NT2/D1 (cell line): ENCODE measurements at regions not wholly inside any gene's neighbourhood (a gene's known extent, or its start where the extent isn't known, plus 50 kb on each side); places are given as distances from the start of the nearest gene placed in this dataset.

Source experiments
- SUZ12 ChIP-seq: IDR thresholded peaks from 2 replicates; pipeline ENCODE4 v1.6.1; 2011; ENCODE audit not compliant: insufficient read length, insufficient read depth; ENCODE audit errors: extremely low read depth
- YY1 ChIP-seq: IDR thresholded peaks from 2 replicates; pipeline ENCODE4 v1.6.1; 2011; ENCODE audit not compliant: insufficient read length, insufficient read depth
- ZNF274 ChIP-seq: IDR thresholded peaks from 2 replicates; pipeline ENCODE4 v1.6.1; 2011; ENCODE audit warnings: mild to moderate bottlenecking, low read depth, low read length

DNA sequence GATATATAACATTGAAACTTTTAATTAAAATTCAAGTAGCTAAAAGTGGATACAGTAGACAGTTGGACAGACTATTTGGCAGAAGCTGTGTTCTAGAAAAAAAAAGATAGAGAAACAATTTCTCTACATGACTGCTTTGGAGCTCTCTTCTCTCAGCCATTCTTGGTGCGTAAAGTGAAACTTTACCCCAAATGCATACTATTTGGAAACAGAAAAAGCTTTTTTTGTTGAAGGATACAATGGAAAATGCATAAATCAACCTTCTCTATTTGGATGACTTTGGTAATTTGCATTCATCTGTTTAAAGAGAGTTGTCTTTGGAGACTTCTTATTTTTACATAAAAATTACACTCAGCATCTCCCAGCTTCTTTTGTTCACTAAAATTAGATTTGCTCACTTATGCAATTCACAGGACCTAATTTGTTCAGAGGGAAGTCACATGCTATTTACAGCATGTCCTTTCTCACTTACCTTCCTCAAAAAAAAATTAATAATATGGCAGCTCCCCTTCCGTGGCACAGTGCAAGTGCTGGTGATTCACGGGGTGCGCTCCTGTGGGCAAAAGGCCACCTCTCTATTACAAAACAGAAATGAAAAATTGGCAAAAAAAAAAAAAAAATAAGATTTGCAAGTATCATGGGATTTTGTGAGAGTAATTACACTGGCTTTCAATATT lies 498.9 kb downstream of the RERGL start:
- TF ChIP-seq ZNF274 (no peak), YY1 (no peak), SUZ12 (no peak)
